PC-3 (cell line): ENCODE measurements at regions not wholly inside any gene's neighbourhood (a gene's known extent, or its start where the extent isn't known, plus 50 kb on each side); places are given as distances from the start of the nearest gene placed in this dataset.

Experiments used
- ATAC-seq: fragments of 200-7000 bp; cut with Tn5 transposase; 2 replicates; pipeline ENCODE4 v1.9.1; 2020; ENCODE audit warnings: mild to moderate bottlenecking, moderate library complexity
- BruUV-seq: library from RNA; stranded (reverse); fragments of 400-500 nt; replicated peaks from 2 replicates; lab custom pipeline; 2021; lab: Mats Ljungman, UMichigan
- CTCF ChIA-PET: fragments of 300-600 bp; sonication (Branson Sonifier 250); formaldehyde crosslinking; loops from one replicate; lab custom pipeline; 2022; ENCODE audit warnings: antibody characterized with exemption; lab: Charles Lee
- POLR2A ChIA-PET: fragments of 300-600 bp; sonication (Branson Sonifier 250); formaldehyde crosslinking; loops from one replicate; lab custom pipeline; 2022; ENCODE audit warnings: antibody characterized with exemption; ENCODE audit not compliant: unreplicated experiment; lab: Charles Lee
- DNase-seq: peaks from one replicate; pipeline ENCODE4 v3.0.0-alpha.2; 2015
- H2AFZ ChIP-seq: fragments of 300-600 bp; sonication (generic); 2 replicates; pipeline ENCODE4 v1.6.0; 2016; ENCODE audit warnings: antibody characterized with exemption, low read length
- H3F3A ChIP-seq: fragments of 300-600 bp; sonication (generic); one replicate; pipeline ENCODE4 v1.6.0; 2017; ENCODE audit warnings: antibody characterized with exemption, low read length, control low read depth, mild to moderate bottlenecking; ENCODE audit not compliant: unreplicated experiment
- H3K27ac ChIP-seq: fragments of 300-600 bp; sonication (generic); 2 replicates; pipeline ENCODE4 v1.5.1; 2016; ENCODE audit warnings: mild to moderate bottlenecking, low read length
- H3K27me3 ChIP-seq: fragments of 300-600 bp; sonication (generic); 2 replicates; pipeline ENCODE4 v1.6.1; 2016; ENCODE audit warnings: low read length, mixed read lengths
- H3K36me3 ChIP-seq: fragments of 300-600 bp; sonication (generic); 2 replicates; pipeline ENCODE4 v1.6.1; 2016; ENCODE audit warnings: low read depth, mixed run types, low read length, mixed read lengths
- H3K4me1 ChIP-seq: fragments of 300-600 bp; sonication (generic); 2 replicates; pipeline ENCODE4 v1.5.1; 2016; ENCODE audit warnings: low read length; ENCODE audit not compliant: insufficient read depth
- H3K4me2 ChIP-seq: fragments of 300-600 bp; sonication (generic); 2 replicates; pipeline ENCODE4 v1.6.0; 2016; ENCODE audit warnings: low read length
- H3K4me3 ChIP-seq: fragments of 300-600 bp; sonication (generic); 2 replicates; pipeline ENCODE4 v1.5.1; 2016; ENCODE audit warnings: mild to moderate bottlenecking, low read length, mixed read lengths
- H3K79me2 ChIP-seq: fragments of 300-600 bp; sonication (generic); 2 replicates; pipeline ENCODE4 v1.6.1; 2017; ENCODE audit warnings: low read length, mixed read lengths
- H3K9ac ChIP-seq: fragments of 300-600 bp; sonication (generic); 2 replicates; pipeline ENCODE4 v1.6.0; 2016; ENCODE audit warnings: mild to moderate bottlenecking, low read length
- H3K9me2 ChIP-seq: fragments of 300-600 bp; sonication (generic); replicated peaks from 2 replicates; pipeline ENCODE4 v1.6.1; 2016; ENCODE audit warnings: mixed run types, low read length, mixed read lengths
- H3K9me3 ChIP-seq: fragments of 300-600 bp; sonication (generic); 2 replicates; pipeline ENCODE4 v1.6.1; 2016; ENCODE audit warnings: low read length, mixed read lengths
- H4K20me1 ChIP-seq: fragments of 300-600 bp; sonication (generic); 2 replicates; pipeline ENCODE4 v1.6.1; 2016; ENCODE audit warnings: low read length, mixed read lengths
- EZH2 ChIP-seq: fragments of 300-600 bp; sonication (generic); IDR thresholded peaks from one replicate; pipeline ENCODE4 v1.6.1; 2017; ENCODE audit warnings: antibody characterized with exemption, mild to moderate bottlenecking, low read length; ENCODE audit not compliant: unreplicated experiment
- EZH2phosphoT487 ChIP-seq: fragments of 300-600 bp; sonication (generic); IDR thresholded peaks from 2 replicates; pipeline ENCODE4 v1.6.1; 2018; ENCODE audit warnings: mild to moderate bottlenecking, antibody characterized with exemption, low read length, borderline replicate concordance
- intact Hi-C: fragments of 100-400 bp; cut with micrococcal nuclease; formaldehyde crosslinking; loops from 2 replicates; pipeline ENCODE4 v1.9.0; 2023
- TF ChIP-seq, protein P1 (sequence below): fragments of 300-600 bp; sonication (generic); conservative IDR thresholded peaks from 2 replicates; pipeline ENCODE4 v1.5.1; 2017; ENCODE audit warnings: antibody characterized with exemption, low read depth, mild to moderate bottlenecking, low read length

DNA sequence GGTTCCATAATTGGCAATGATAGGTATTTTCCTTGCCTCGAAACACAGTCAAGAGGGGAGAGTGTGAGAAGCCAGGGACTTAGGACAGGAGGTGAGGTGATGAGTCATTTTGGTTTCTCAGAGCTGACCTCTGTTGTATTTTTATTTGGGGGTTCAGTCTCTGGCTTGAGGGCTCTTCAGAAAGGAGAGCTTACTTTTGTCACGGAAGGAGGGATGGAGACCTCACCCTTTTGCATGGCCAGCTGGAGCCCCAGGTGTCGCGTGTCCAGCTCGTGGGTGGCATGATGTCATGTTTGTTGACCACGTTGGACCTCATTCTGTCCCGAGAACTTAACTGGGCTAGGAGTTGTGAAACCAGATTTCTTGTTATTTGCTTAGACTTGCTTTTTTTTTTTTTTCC, 293.9 kb downstream of the QKI start:
- intact Hi-C loops = no loop called here
- no TSS peak for BruUV-seq
- Histone ChIP-seq H4K20me1 (no peaks in the 10 kb centered on the region), H3K4me1 (no peaks in the 10 kb centered on the region), H3K36me3 (no peaks in the 10 kb centered on the region), H3F3A (no peaks in the 10 kb centered on the region), H3K9me3 (no peaks in the 10 kb centered on the region), H3K4me3 (no peak overlapping the region), H3K79me2 (no peaks in the 10 kb centered on the region), H3K4me2 (no peak overlapping the region), H3K27ac (no peak overlapping the region), H3K27me3 (no peaks in the 10 kb centered on the region), H3K9ac (no peak overlapping the region), H2AFZ (no peak overlapping the region), H3K9me2 (no peaks in the 10 kb centered on the region)
- CTCF ChIA-PET = no interaction called here
- no peak for DNase-seq
- POLR2A ChIA-PET = no interaction called here
- ATAC-seq = no peak
- TF ChIP-seq EZH2 = no peak
- TF ChIP-seq, protein P1, sequence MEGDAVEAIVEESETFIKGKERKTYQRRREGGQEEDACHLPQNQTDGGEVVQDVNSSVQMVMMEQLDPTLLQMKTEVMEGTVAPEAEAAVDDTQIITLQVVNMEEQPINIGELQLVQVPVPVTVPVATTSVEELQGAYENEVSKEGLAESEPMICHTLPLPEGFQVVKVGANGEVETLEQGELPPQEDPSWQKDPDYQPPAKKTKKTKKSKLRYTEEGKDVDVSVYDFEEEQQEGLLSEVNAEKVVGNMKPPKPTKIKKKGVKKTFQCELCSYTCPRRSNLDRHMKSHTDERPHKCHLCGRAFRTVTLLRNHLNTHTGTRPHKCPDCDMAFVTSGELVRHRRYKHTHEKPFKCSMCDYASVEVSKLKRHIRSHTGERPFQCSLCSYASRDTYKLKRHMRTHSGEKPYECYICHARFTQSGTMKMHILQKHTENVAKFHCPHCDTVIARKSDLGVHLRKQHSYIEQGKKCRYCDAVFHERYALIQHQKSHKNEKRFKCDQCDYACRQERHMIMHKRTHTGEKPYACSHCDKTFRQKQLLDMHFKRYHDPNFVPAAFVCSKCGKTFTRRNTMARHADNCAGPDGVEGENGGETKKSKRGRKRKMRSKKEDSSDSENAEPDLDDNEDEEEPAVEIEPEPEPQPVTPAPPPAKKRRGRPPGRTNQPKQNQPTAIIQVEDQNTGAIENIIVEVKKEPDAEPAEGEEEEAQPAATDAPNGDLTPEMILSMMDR = no peak
- TF ChIP-seq EZH2phosphoT487 = no peak

DNA sequence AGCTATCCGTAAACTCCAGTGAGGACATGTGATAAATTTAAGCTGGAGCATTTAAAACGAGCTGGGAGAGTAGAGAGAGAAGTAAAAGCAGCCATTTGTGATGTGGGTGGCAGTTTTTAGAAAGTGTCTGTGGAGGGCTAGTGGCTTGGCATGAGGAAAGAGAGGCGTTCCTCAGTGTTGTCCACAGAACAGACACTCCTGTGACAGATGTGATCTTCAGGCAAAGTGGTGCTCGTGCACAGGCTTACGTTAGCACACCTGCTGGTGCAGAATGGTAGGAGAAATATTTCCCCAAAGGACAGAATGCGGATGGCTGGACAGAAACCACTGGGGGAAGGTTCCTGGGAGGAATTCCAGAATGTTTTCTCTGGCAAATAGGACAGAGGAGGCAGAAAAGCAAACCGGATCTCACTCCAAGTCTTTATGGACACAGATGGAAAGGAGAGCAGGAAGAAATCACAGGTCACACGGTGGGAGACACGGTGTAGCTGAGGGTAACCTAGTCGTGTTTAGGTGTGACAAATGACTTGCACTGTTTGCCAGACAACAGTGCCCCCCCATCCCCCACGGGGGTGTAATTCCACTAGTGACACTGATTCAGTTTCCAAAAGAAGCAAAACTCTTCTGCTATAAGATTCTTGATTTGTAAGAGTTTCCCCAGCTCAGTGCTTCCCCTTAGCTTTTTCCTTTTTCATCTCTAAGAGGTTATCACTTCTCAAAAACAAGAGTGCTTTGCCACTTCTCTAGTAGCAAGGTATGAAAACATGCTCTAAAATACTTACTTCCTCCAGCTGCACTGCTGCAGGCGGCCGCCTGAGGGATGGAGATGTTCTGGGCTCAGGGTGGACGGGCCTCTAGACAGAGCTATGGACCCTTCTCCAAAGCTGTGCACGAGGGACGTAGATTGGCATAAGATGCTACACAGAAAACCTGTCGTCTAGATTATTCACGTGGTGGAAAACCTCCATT, 293.2 kb downstream of the QKI start:
- Histone ChIP-seq H3K4me1 (no peaks in the 10 kb centered on the region), H3K27me3 (no peaks in the 10 kb centered on the region), H3K36me3 (no peaks in the 10 kb centered on the region), H3F3A (no peaks in the 10 kb centered on the region), H3K9me3 (no peaks in the 10 kb centered on the region), H4K20me1 (no peaks in the 10 kb centered on the region), H3K27ac (no peak overlapping the region), H2AFZ (no peak overlapping the region), H3K4me2 (no peak overlapping the region), H3K79me2 (no peaks in the 10 kb centered on the region), H3K4me3 (no peak overlapping the region), H3K9me2 (no peaks in the 10 kb centered on the region), H3K9ac (no peak overlapping the region)
- TF ChIP-seq, protein P1 = no peak
- no peak for TF ChIP-seq EZH2phosphoT487
- TF ChIP-seq EZH2 = no peak
- DNase-seq (no peak), ATAC-seq (no peak; the same call in 1 of the 2 replicates)
- ChIA-PET POLR2A (no interaction called here), CTCF (no interaction called here)
- BruUV-seq = no TSS peak
- intact Hi-C loops = no loop called here
